H1 (cell line): ENCODE measurements at regions not wholly inside any gene's neighbourhood (a gene's known extent, or its start where the extent isn't known, plus 50 kb on each side); places are given as distances from the start of the nearest gene placed in this dataset.

Experiments
- ASH2L ChIP-seq: fragments of 200-600, 300-600 bp; sonication (generic); IDR thresholded peaks from one replicate; pipeline ENCODE4 v1.7.1; 2017; ENCODE audit warnings: low read length
- EP300 ChIP-seq, 2 experiments: IDR thresholded peaks; 1 replicate in 1 of 2; 2 replicates in 1 of 2; pipeline ENCODE4 v1.6.1; 2011 to 2012; ENCODE audit warnings: low read depth in 2 of 2, low read length in 2 of 2, mild to moderate bottlenecking in 2 of 2, borderline replicate concordance in 1 of 2, inconsistent platforms in 1 of 2, moderate library complexity in 1 of 2
- HDAC6 ChIP-seq: IDR thresholded peaks from one replicate; pipeline ENCODE4 v1.7.1; 2012; ENCODE audit warnings: low read depth, mild to moderate bottlenecking, inconsistent platforms, low read length, moderate library complexity
- KDM4A ChIP-seq: IDR thresholded peaks from one replicate; pipeline ENCODE4 v1.7.1; 2012; ENCODE audit warnings: low read depth, mild to moderate bottlenecking, moderate library complexity, low read length, inconsistent platforms; ENCODE audit not compliant: severe bottlenecking
- PHF8 ChIP-seq: fragments of 200-600 bp; sonication (generic); conservative IDR thresholded peaks from 2 replicates; pipeline ENCODE4 v1.7.1; 2012; ENCODE audit warnings: low read depth, mild to moderate bottlenecking, inconsistent platforms, low read length, moderate library complexity
- YY1 ChIP-seq: IDR thresholded peaks from 2 replicates; pipeline ENCODE4 v1.6.1; 2011; ENCODE audit warnings: low read depth, mild to moderate bottlenecking, low read length

DNA sequence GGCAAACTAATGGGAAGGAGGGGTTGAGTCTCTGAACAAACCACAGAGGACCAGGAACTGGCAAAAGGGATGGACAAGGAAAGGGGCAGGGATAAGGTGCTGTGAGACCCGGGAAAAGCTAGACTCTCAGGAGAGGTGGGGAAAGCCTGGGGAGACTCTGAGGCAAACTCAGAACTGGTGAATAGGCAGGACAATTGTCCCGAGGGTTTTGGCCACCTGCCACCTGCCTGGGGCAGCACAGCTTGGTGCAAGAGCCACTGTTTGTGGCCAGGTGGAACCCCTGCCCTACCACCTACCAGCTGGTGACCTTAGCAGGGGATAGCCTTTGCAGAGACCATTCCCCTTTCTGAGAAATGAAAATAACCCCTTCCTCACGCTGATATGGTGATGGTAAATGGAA is 129.4 kb upstream of the ASB18 start (continued):
- no peak for TF ChIP-seq YY1
- TF ChIP-seq KDM4A, result no peak
- no peak for TF ChIP-seq PHF8
- no peak for TF ChIP-seq EP300 (IDR thresholded peaks at IDR 0.05; ENCODE audit: borderline replicate concordance in 1 of 2, low read depth in 2 of 2, low read length in 2 of 2)
- TF ChIP-seq ASH2L, result no peak
- TF ChIP-seq HDAC6, result no peak
